ENCODE measurements at regions not wholly inside any gene's neighbourhood (a gene's known extent, or its start where the extent isn't known, plus 50 kb on each side); places are given as distances from the start of the nearest gene placed in this dataset.

- Mint-ChIP-seq H3K27me3 (ENCODE audit: low read depth) (no peaks in the 10 kb centered on the region), H3K27ac (no peak overlapping the region), H3K4me3 (no peak overlapping the region), H3K4me1 (peaks cover 22% of the 10 kb centered on the region), H3K36me3 (no peaks in the 10 kb centered on the region), H3K9me3 (peaks cover 4% of the 10 kb centered on the region)
- TF ChIP-seq CTCF (IDR thresholded peaks at IDR 0.05; ENCODE audit: unreplicated experiment) = no peak
- no peak for DNase-seq (ENCODE audit: low spot score in 2 of 2, unreplicated experiment in 2 of 2)
Measured at GRCh38 chr13:106008540-106008939, 526.9 kb downstream of the EFNB2 start.

DNA sequence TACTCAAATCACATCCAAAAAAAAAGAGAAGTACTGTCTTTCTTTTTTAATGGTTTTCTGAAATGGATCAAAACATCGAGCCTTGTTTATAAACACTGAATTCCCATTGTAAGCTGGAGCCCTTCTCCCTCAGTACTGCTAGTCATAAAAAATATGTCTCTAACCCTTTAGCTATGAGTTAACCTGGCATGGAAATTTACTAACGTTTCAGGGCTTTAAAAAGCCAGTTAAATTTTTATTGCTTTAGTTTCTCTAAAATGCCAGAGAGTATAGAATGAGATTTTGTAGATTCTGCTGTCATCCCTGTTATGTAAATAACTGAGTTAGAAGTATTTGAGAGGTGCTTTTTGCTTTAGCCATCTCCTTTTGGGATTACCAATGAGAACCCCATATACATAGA is 528.3 kb downstream of the EFNB2 start:
- no peak for TF ChIP-seq CTCF (IDR thresholded peaks at IDR 0.05; ENCODE audit: unreplicated experiment)
- no peak overlapping the region for H3K27ac Mint-ChIP-seq
- H3K36me3 Mint-ChIP-seq = no peaks in the 10 kb centered on the region
- peaks cover 4% of the 10 kb centered on the region for H3K9me3 Mint-ChIP-seq
- no peaks in the 10 kb centered on the region for H3K27me3 Mint-ChIP-seq (ENCODE audit: low read depth)
- no peak overlapping the region for H3K4me3 Mint-ChIP-seq
- peaks cover 27% of the 10 kb centered on the region for H3K4me1 Mint-ChIP-seq
- DNase-seq (ENCODE audit: low spot score in 2 of 2, unreplicated experiment in 2 of 2) = no peak

- TF ChIP-seq CTCF (IDR thresholded peaks at IDR 0.05; ENCODE audit: unreplicated experiment) = no peak
- H3K4me1 Mint-ChIP-seq = peaks cover 27% of the 10 kb centered on the region
- peaks cover 4% of the 10 kb centered on the region for H3K9me3 Mint-ChIP-seq
- no peak for DNase-seq (ENCODE audit: low spot score in 2 of 2, unreplicated experiment in 2 of 2)
- H3K27me3 Mint-ChIP-seq (ENCODE audit: low read depth) = no peaks in the 10 kb centered on the region
- no peaks in the 10 kb centered on the region for H3K36me3 Mint-ChIP-seq
- H3K4me3 Mint-ChIP-seq = no peak overlapping the region
- H3K27ac Mint-ChIP-seq = no peak overlapping the region
Measured at GRCh38 chr13:106003651-106004050, 531.8 kb downstream of the EFNB2 start.

- H3K4me1 Mint-ChIP-seq = peaks cover 42% of the 10 kb centered on the region
- TF ChIP-seq CTCF (IDR thresholded peaks at IDR 0.05; ENCODE audit: unreplicated experiment) = no peak
- H3K36me3 Mint-ChIP-seq = no peaks in the 10 kb centered on the region
- H3K27ac Mint-ChIP-seq = no peak overlapping the region
- no peak overlapping the region for H3K4me3 Mint-ChIP-seq
- no peaks in the 10 kb centered on the region for H3K27me3 Mint-ChIP-seq (ENCODE audit: low read depth)
- no peaks in the 10 kb centered on the region for H3K9me3 Mint-ChIP-seq
- no peak for DNase-seq (ENCODE audit: low spot score in 2 of 2, unreplicated experiment in 2 of 2)
Measured at GRCh38 chr13:106001443-106001842, 534.0 kb downstream of the EFNB2 start.

DNA sequence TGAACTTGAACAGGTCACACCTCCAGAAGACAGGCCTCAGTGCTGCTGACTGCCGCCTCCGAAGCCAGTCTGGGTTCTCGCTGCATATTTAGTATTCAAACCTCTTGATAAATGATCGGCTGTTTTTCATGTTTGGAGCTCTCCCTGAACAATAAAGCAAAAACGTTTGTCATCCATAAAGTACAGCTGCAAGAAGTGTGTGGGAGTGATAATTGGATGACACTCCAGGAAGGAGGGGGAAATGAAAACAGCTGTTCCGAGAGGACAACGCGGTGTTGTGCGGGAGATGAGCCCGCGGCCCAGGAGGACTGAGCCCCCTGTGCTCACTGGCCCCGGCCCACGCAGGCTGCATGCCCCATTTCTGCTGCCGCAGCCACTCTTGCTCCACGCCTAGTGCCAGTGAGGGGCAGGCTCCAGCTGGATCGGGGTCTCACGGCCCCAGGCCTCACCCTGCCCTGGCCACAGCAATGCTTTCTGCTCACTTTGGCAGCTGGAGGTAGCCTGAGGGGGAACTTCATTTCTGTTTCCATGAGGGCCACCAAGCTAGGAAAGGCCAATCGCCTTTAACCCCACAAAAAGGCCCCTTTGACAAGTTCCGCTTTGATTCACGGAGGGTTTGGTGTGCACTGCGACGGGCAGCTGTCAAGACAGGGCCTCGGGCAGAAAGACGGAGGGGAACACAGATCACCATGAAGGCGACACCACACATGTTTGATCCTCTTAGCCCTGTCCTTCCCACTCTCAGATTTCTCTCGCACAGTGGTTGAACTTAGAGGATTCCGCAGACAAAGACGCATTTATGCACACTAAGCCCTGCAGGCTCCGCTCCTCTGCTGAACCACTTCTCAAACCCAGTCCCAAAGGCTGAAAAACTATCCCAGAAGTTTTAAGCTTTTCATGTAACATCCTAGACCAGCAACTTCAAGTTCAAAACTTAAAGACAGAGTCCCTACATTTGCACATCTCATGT is 537.6 kb downstream of the EFNB2 start:
- no peaks in the 10 kb centered on the region for H3K9me3 Mint-ChIP-seq
- H3K27ac Mint-ChIP-seq = no peak overlapping the region
- DNase-seq (ENCODE audit: low spot score in 2 of 2, unreplicated experiment in 2 of 2) = no peak
- no peaks in the 10 kb centered on the region for H3K36me3 Mint-ChIP-seq
- H3K4me1 Mint-ChIP-seq = peaks cover 40% of the 10 kb centered on the region
- H3K4me3 Mint-ChIP-seq = no peak overlapping the region
- no peak for TF ChIP-seq CTCF (IDR thresholded peaks at IDR 0.05; ENCODE audit: unreplicated experiment)
- H3K27me3 Mint-ChIP-seq (ENCODE audit: low read depth) = no peaks in the 10 kb centered on the region
